OCI-LY7 (cell line): ENCODE measurements at regions not wholly inside any gene's neighbourhood (a gene's known extent, or its start where the extent isn't known, plus 50 kb on each side); places are given as distances from the start of the nearest gene placed in this dataset.

Experiments
- CTCF ChIP-seq: fragments of 200-600 bp; sonication (generic); conservative IDR thresholded peaks from 2 replicates; pipeline ENCODE4 v1.5.1; 2014; ENCODE audit warnings: mild to moderate bottlenecking, antibody characterized with exemption, low read length, moderate library complexity, mixed read lengths
- EZH2phosphoT487 ChIP-seq: fragments of 200-600 bp; sonication (generic); IDR thresholded peaks from 2 replicates; pipeline ENCODE4 v1.6.1; 2018; ENCODE audit warnings: low read depth, borderline replicate concordance, mild to moderate bottlenecking, mixed run types, antibody characterized with exemption, low read length, moderate library complexity, mixed read lengths

- TF ChIP-seq CTCF (no peak), EZH2phosphoT487 (no peak)
Measured at GRCh38 chr11:32171445-32171844, 80.6 kb downstream of the RCN1 start.
